NCI-H146 treated with DMSO at 0.1 percent for 48 hours (cell line): ENCODE measurements at regions not wholly inside any gene's neighbourhood (a gene's known extent, or its start where the extent isn't known, plus 50 kb on each side); places are given as distances from the start of the nearest gene placed in this dataset.

ENCODE experiments used
- DNase-seq: peaks from one replicate; lab custom pipeline; 2025; ENCODE audit not compliant: unreplicated experiment; lab: John Stamatoyannopoulos, UW

GRCh38 chr18:26745288-26746181 lies 120.0 kb downstream of the AQP4 start:
- DNase-seq = no peak

- no peak for DNase-seq
Measured at GRCh38 chr18:26741758-26742157, 123.7 kb downstream of the AQP4 start.

- no peak for DNase-seq
Measured at GRCh38 chr18:26741048-26741447, 124.5 kb downstream of the AQP4 start.

- no peak for DNase-seq
Measured at GRCh38 chr18:26740396-26740795, 125.1 kb downstream of the AQP4 start.

GRCh38 chr18:26738706-26739105 lies 126.8 kb downstream of the AQP4 start:
- no peak for DNase-seq

GRCh38 chr18:26736301-26736700 lies 129.2 kb downstream of the AQP4 start:
- DNase-seq = no peak

- DNase-seq = no peak
Measured at GRCh38 chr18:26734760-26735159, 130.7 kb downstream of the AQP4 start.

GRCh38 chr18:26729449-26729848 lies 136.1 kb downstream of the AQP4 start:
- DNase-seq = no peak

- no peak for DNase-seq
Measured at GRCh38 chr18:26729008-26729407, 136.5 kb downstream of the AQP4 start.

- DNase-seq = no peak
Measured at GRCh38 chr18:26723981-26724380, 141.5 kb downstream of the AQP4 start.

GRCh38 chr18:26722565-26722931 lies 143.0 kb downstream of the AQP4 start:
- DNase-seq = no peak

- DNase-seq = no peak
Measured at GRCh38 chr18:26721854-26722564, 143.5 kb downstream of the AQP4 start.

- DNase-seq = no peak
Measured at GRCh38 chr18:26719896-26720295, 145.6 kb downstream of the AQP4 start.

- no peak for DNase-seq
Measured at GRCh38 chr18:26717123-26717719, 148.3 kb downstream of the AQP4 start.

GRCh38 chr18:26714739-26715138 lies 150.8 kb downstream of the AQP4 start:
- DNase-seq = no peak

- DNase-seq = no peak
Measured at GRCh38 chr18:26711756-26712155, 153.8 kb downstream of the AQP4 start.

GRCh38 chr18:26710470-26711096 lies 154.9 kb downstream of the AQP4 start:
- DNase-seq = peak; percentile 14

- DNase-seq = no peak
Measured at GRCh38 chr18:26709897-26710296, 155.6 kb downstream of the AQP4 start.

- DNase-seq = no peak
Measured at GRCh38 chr18:26708806-26709716, 156.4 kb downstream of the AQP4 start.

- no peak for DNase-seq
Measured at GRCh38 chr18:26706911-26707351, 158.6 kb downstream of the AQP4 start.
